Panc1 (cell line): ENCODE measurements at regions not wholly inside any gene's neighbourhood (a gene's known extent, or its start where the extent isn't known, plus 50 kb on each side); places are given as distances from the start of the nearest gene placed in this dataset.

Experiments
- ATAC-seq: fragments of 200-7000 bp; cut with Tn5 transposase; 2 replicates; pipeline ENCODE4 v1.9.1; 2020; ENCODE audit warnings: mild to moderate bottlenecking, moderate library complexity
- BruUV-seq: library from RNA; stranded (reverse); fragments of 400-500 nt; replicated peaks from 2 replicates; lab custom pipeline; 2021; lab: Mats Ljungman, UMichigan
- CTCF ChIA-PET: fragments of 300-600 bp; sonication (Branson Sonifier 250); formaldehyde crosslinking; loops from one replicate; lab custom pipeline; 2022; ENCODE audit warnings: antibody characterized with exemption; lab: Charles Lee
- POLR2A ChIA-PET: fragments of 300-600 bp; sonication (Branson Sonifier 250); formaldehyde crosslinking; loops from one replicate; lab custom pipeline; 2022; ENCODE audit warnings: antibody characterized with exemption; lab: Charles Lee
- DNase-seq: peaks from one replicate; pipeline ENCODE4 v3.0.0-alpha.2; 2010; ENCODE audit warnings: low read depth, low spot score
- H3K27ac ChIP-seq: 2 replicates; pipeline ENCODE4 v1.5.1; 2011; ENCODE audit warnings: mild to moderate bottlenecking, low read length, inconsistent platforms
- H3K27me3 ChIP-seq: fragments of 200-500 bp; sonication (Bioruptor generic); 2 replicates; pipeline ENCODE4 v1.6.0; 2014; ENCODE audit warnings: low read length, inconsistent platforms; ENCODE audit not compliant: control insufficient read depth, insufficient read depth
- H3K36me3 ChIP-seq: fragments of 200-500 bp; sonication (Bioruptor generic); 2 replicates; pipeline ENCODE4 v1.5.1; 2014; ENCODE audit warnings: inconsistent platforms, mild to moderate bottlenecking, low read length, moderate library complexity; ENCODE audit not compliant: control insufficient read depth, insufficient read depth
- H3K4me1 ChIP-seq: 2 replicates; pipeline ENCODE4 v1.5.1; 2011; ENCODE audit warnings: inconsistent platforms, mild to moderate bottlenecking, low read length, moderate library complexity; ENCODE audit not compliant: control insufficient read depth, insufficient read depth
- H3K4me3 ChIP-seq, 2 experiments: 2 replicates each; pipeline ENCODE4 v1.5.1; 2011 to 2012; ENCODE audit warnings: low read depth in 2 of 2, low read length in 2 of 2, mild to moderate bottlenecking in 2 of 2, inconsistent platforms in 1 of 2, moderate library complexity in 1 of 2
- H3K9me3 ChIP-seq: fragments of 200-500 bp; sonication (Bioruptor generic); 2 replicates; pipeline ENCODE4 v1.5.1; 2014; ENCODE audit warnings: low read depth, mild to moderate bottlenecking, inconsistent platforms, low read length, moderate library complexity; ENCODE audit not compliant: control insufficient read depth, insufficient read depth
- CTCF ChIP-seq: fragments of 450-650 bp; IDR thresholded peaks from 2 replicates; pipeline ENCODE4 v1.5.1; 2017; ENCODE audit warnings: mild to moderate bottlenecking
- POLR2AphosphoS5 ChIP-seq: IDR thresholded peaks from 2 replicates; pipeline ENCODE4 v1.6.1; 2012; ENCODE audit warnings: mild to moderate bottlenecking, low read depth, low read length, moderate library complexity
- REST ChIP-seq, 2 experiments: IDR thresholded peaks; 2 replicates each; pipeline ENCODE4 v1.6.1; 2011 to 2012; ENCODE audit warnings: low read depth in 2 of 2, control low read depth in 1 of 2, low read length in 1 of 2, mild to moderate bottlenecking in 1 of 2, moderate library complexity in 1 of 2; ENCODE audit not compliant: insufficient read depth in 1 of 2
- SIN3A ChIP-seq: IDR thresholded peaks from 2 replicates; pipeline ENCODE4 v1.6.1; 2012; ENCODE audit warnings: low read depth, mild to moderate bottlenecking, low read length, moderate library complexity, borderline replicate concordance; ENCODE audit not compliant: insufficient read depth
- TCF7L2 ChIP-seq: IDR thresholded peaks from 2 replicates; pipeline ENCODE4 v1.6.1; 2011; ENCODE audit warnings: mild to moderate bottlenecking, low read depth, low read length, inconsistent platforms
- in situ Hi-C: cut with HindIII; loops from 2 replicates; pipeline ENCODE4 v1.10.0; 2016; ENCODE audit warnings: low sequenced_read_pairs, low pct_unique_long_range_greater_than_20kb
- intact Hi-C: fragments of 100-400 bp; cut with micrococcal nuclease; formaldehyde crosslinking; loops from one replicate; pipeline ENCODE4 v1.10.0; 2022; ENCODE audit not compliant: unreplicated experiment

- TF ChIP-seq CTCF (no peak), POLR2AphosphoS5 (no peak), SIN3A (no peak), REST (IDR thresholded peaks at IDR 0.05; ENCODE audit: insufficient read depth in 1 of 2, low read depth in 2 of 2, low read length in 1 of 2) (no peak), TCF7L2 (no peak)
- H3K36me3 ChIP-seq, result no peaks in the 10 kb centered on the region
- no peaks in the 10 kb centered on the region for H3K4me1 ChIP-seq
- ChIA-PET CTCF (no interaction called here), POLR2A (no interaction called here)
- H3K27ac ChIP-seq, result no peak overlapping the region
- intact Hi-C loops (no loop called here), in situ Hi-C loops (no loop called here)
- ATAC-seq, result no peak
- no TSS peak for BruUV-seq
- peaks cover 23% of the 10 kb centered on the region for H3K27me3 ChIP-seq
- no peak for DNase-seq
- H3K9me3 ChIP-seq, result no peaks in the 10 kb centered on the region
- no peak overlapping the region for H3K4me3 ChIP-seq
Measured at GRCh38 chr11:119835753-119836152, 106.8 kb upstream of the NECTIN1 start.

DNA sequence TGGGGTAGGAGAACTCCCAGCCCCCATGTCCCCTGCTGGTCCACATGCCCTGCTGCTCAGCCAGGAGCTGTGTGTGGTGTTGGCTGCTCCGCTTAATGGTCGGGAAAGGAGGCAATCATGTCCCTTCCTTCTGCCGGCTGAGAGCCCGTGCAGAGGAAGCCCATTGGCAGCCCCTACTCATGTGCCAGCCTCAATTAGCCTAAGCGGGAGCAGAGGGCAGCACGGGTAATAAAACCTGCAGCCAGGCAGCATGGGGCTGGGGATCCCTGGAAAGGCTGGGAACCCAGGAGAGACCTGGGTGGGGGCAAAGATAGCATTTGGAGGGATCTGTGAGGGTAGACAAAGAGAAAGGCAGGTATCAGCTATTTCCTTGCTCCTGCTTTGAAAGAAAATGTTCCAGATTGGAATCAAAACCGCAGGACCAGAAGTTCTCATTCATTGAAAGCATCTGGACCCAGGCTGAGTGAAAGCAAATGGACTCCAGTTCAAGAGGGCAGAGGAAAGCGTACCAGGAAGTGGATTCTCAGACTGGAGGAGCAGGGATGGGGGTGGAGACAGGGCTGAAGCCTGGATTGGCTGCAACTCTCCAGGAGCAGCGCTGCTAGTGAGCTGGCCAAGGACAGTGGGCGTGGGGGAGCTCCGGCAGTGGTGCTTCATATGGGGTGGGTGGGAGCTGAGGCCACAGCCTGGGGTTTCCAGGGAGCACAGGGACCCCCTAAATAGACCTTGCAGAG lies 103.4 kb upstream of the NECTIN1 start:
- no peaks in the 10 kb centered on the region for H3K9me3 ChIP-seq
- no peak overlapping the region for H3K27ac ChIP-seq
- ATAC-seq, result peak; percentile 18; the same call in 1 of the 2 replicates
- H3K36me3 ChIP-seq, result no peaks in the 10 kb centered on the region
- CTCF ChIA-PET, result no interaction called here
- TF ChIP-seq TCF7L2 (no peak), CTCF (no peak), REST (IDR thresholded peaks at IDR 0.05; ENCODE audit: insufficient read depth in 1 of 2, low read depth in 2 of 2, low read length in 1 of 2) (no peak), POLR2AphosphoS5 (no peak), SIN3A (no peak)
- in situ Hi-C loops (no loop called here), intact Hi-C loops (no loop called here)
- peaks cover 16% of the 10 kb centered on the region for H3K27me3 ChIP-seq
- H3K4me3 ChIP-seq, result no peak overlapping the region
- no peaks in the 10 kb centered on the region for H3K4me1 ChIP-seq
- POLR2A ChIA-PET, result no interaction called here
- DNase-seq, result no peak
- no TSS peak for BruUV-seq
